ENCODE measurements at regions not wholly inside any gene's neighbourhood (a gene's known extent, or its start where the extent isn't known, plus 50 kb on each side); places are given as distances from the start of the nearest gene placed in this dataset.

DNA sequence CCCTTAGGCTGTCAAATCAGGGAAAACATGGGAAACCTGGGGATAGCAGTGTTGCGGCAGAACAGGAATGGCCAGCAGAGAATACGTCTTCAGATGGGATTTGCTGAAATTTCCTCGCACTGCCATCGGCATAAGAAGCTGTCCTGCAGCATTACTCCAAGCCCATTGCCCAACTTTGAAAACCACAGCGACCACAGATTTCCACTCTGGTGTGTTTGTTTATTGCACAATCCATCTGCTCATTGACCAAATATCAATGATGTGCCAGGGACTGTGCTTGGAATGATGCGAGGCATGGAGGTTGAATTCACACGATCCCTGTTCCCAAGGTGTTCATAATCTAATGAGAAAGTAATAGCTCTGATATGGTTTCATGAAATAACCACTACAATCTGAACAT, 383.3 kb upstream of the MYT1L start:
- TF ChIP-seq, protein P1, sequence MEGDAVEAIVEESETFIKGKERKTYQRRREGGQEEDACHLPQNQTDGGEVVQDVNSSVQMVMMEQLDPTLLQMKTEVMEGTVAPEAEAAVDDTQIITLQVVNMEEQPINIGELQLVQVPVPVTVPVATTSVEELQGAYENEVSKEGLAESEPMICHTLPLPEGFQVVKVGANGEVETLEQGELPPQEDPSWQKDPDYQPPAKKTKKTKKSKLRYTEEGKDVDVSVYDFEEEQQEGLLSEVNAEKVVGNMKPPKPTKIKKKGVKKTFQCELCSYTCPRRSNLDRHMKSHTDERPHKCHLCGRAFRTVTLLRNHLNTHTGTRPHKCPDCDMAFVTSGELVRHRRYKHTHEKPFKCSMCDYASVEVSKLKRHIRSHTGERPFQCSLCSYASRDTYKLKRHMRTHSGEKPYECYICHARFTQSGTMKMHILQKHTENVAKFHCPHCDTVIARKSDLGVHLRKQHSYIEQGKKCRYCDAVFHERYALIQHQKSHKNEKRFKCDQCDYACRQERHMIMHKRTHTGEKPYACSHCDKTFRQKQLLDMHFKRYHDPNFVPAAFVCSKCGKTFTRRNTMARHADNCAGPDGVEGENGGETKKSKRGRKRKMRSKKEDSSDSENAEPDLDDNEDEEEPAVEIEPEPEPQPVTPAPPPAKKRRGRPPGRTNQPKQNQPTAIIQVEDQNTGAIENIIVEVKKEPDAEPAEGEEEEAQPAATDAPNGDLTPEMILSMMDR (IDR thresholded peaks at IDR 0.05; ENCODE audit: low read depth, low read length), result no peak
- Histone ChIP-seq H3K4me1 (no peaks in the 10 kb centered on the region), H3K9me3 (no peaks in the 10 kb centered on the region), H3K4me3 (ENCODE audit: low read depth, low read length) (no peak overlapping the region), H3K27me3 (no peaks in the 10 kb centered on the region), H3K36me3 (no peaks in the 10 kb centered on the region)
- no peak for DNase-seq

GRCh38 chr2:2709431-2709770, 378.3 kb upstream of the MYT1L start:
- H3K27me3 ChIP-seq, result no peaks in the 10 kb centered on the region

GRCh38 chr2:2708575-2709430, 377.7 kb upstream of the MYT1L start:
- TF ChIP-seq, protein P1 (IDR thresholded peaks at IDR 0.05; ENCODE audit: low read depth, low read length), result no peak
- no peak for DNase-seq
- no peaks in the 10 kb centered on the region for H3K27me3 ChIP-seq
- no peaks in the 10 kb centered on the region for H3K4me1 ChIP-seq
- no peaks in the 10 kb centered on the region for H3K9me3 ChIP-seq
- no peak overlapping the region for H3K4me3 ChIP-seq (ENCODE audit: low read depth, low read length)
- no peaks in the 10 kb centered on the region for H3K36me3 ChIP-seq

More at GRCh38 chr2:2709431-2709770, 378.3 kb upstream of the MYT1L start:
- DNase-seq, result no peak
- no peaks in the 10 kb centered on the region for H3K36me3 ChIP-seq
- H3K4me1 ChIP-seq, result no peaks in the 10 kb centered on the region
- TF ChIP-seq, protein P1 (IDR thresholded peaks at IDR 0.05; ENCODE audit: low read depth, low read length), result no peak
- H3K9me3 ChIP-seq, result no peaks in the 10 kb centered on the region
- no peak overlapping the region for H3K4me3 ChIP-seq (ENCODE audit: low read depth, low read length)

GRCh38 chr2:2707206-2707991, 376.3 kb upstream of the MYT1L start:
- no peak for DNase-seq
- H3K36me3 ChIP-seq, result no peaks in the 10 kb centered on the region
- H3K4me1 ChIP-seq, result no peaks in the 10 kb centered on the region
- H3K9me3 ChIP-seq, result no peaks in the 10 kb centered on the region
- H3K4me3 ChIP-seq (ENCODE audit: low read depth, low read length), result no peak overlapping the region
- TF ChIP-seq, protein P1 (IDR thresholded peaks at IDR 0.05; ENCODE audit: low read depth, low read length), result no peak
- no peaks in the 10 kb centered on the region for H3K27me3 ChIP-seq

DNA sequence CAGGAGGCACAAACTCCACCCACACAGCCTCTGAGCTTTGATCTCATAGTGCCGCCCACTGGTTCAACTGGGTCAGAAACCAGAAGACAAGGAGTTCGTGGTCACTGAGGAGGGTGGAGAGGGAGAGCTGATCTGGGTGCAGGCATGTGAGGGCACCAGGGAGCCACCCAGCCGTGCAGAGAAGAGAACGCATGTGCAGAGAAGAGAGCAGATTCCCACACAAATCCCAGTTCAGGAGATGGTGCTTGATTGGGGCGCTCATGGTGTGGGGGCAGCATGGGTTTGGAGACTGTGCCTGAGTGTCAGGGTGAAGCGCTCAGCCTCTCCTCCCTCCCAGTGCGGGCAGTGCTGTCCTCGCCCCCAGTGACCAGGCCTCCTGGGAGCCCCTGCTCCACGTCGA, 375.2 kb upstream of the MYT1L start:
- DNase-seq, result no peak
- Histone ChIP-seq H3K4me1 (no peaks in the 10 kb centered on the region), H3K36me3 (no peaks in the 10 kb centered on the region), H3K9me3 (no peaks in the 10 kb centered on the region), H3K4me3 (ENCODE audit: low read depth, low read length) (no peak overlapping the region), H3K27me3 (no peaks in the 10 kb centered on the region)
- TF ChIP-seq, protein P1 (IDR thresholded peaks at IDR 0.05; ENCODE audit: low read depth, low read length), result no peak

DNA sequence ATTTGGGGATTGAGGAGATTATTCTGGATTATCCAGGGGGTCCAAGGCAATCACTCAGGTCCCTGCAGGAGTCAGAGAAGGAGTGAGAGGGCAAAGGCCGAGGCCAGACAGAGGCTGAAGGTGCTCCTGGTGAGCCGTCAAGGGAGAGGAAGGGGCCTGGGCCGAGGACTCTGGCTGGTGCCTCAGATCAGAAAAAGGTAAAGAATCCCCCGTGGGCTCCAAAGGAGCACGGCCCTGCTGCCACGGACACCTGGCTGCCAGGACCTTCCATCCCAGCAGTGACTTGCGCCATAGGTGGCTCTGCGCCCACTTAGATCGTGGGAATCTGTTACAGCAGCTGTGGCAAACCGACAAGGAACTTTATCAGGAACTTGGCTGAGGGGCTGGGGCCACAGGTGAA, 374.8 kb upstream of the MYT1L start:
- Histone ChIP-seq H3K4me3 (ENCODE audit: low read depth, low read length) (no peak overlapping the region), H3K9me3 (no peaks in the 10 kb centered on the region), H3K36me3 (no peaks in the 10 kb centered on the region), H3K27me3 (no peaks in the 10 kb centered on the region), H3K4me1 (no peaks in the 10 kb centered on the region)
- TF ChIP-seq, protein P1 (IDR thresholded peaks at IDR 0.05; ENCODE audit: low read depth, low read length), result no peak
- DNase-seq, result no peak

All from BE2C (cell line).